PC-9 (cell line): ENCODE measurements at regions not wholly inside any gene's neighbourhood (a gene's known extent, or its start where the extent isn't known, plus 50 kb on each side); places are given as distances from the start of the nearest gene placed in this dataset.

Source experiments
- CTCF ChIP-seq: fragments of 200-600 bp; sonication (generic); conservative IDR thresholded peaks from 2 replicates; pipeline ENCODE4 v1.6.1; 2017; ENCODE audit warnings: mixed run types, antibody characterized with exemption, mild to moderate bottlenecking, moderate library complexity
- EZH2 ChIP-seq: fragments of 200-600 bp; sonication (generic); IDR thresholded peaks from 2 replicates; pipeline ENCODE4 v1.8.0; 2017; ENCODE audit warnings: antibody characterized with exemption, low read depth

GRCh38 chr10:105973902-105974301 is 1190.6 kb downstream of the SORCS1 start:
- TF ChIP-seq CTCF (no peak), EZH2 (no peak)
